ENCODE measurements at regions not wholly inside any gene's neighbourhood (a gene's known extent, or its start where the extent isn't known, plus 50 kb on each side); places are given as distances from the start of the nearest gene placed in this dataset.

DNA sequence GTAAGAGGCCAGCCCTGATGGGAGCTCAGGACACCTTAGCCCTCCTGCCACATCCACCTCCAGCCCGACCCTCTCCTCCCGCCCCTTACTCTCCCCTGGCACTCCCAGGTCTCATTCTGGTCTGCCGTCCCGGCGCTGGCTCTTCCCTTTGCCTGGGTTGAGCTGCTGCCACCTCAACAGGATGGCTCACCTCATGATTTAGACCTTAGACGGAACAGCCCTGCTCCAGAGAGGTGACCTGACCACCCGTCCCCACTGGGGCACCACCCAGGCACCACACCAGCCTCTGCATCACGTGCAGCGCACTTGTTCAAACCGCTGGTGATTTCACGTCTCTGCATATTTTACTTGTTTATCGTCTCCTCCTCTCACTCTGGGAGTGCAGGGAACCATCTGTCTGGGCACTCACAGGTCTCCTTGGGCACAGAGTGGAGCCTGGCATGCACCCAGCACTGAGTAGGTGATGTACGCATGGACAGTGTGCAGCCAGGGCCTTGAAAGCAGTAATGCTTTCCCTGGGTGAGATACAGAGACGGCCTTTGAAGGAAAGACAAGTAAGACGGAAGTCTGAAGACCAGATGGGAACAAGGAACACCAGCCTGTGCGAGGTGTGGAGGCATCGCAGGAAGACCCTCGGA lies 183.1 kb downstream of the KATNAL1 start:
- no peak overlapping the region for H3K9ac ChIP-seq (replicated peaks in 1 of 4; ENCODE audit: extremely low read depth in 1 of 4, low read depth in 3 of 4, low read length in 3 of 4)
- H2AK5ac ChIP-seq (ENCODE audit: low read depth, low read length) = no peak overlapping the region
- FAIRE-seq (no peak), DNase-seq (ENCODE audit: low read depth in 1 of 2, low spot score in 2 of 2) (no peak)
- H2BK120ac ChIP-seq (replicated peaks; ENCODE audit: low read depth, low read length) = no peak overlapping the region
- no peak overlapping the region for H3K4me2 ChIP-seq (ENCODE audit: insufficient read depth in 1 of 2, low read depth in 2 of 2, low read length in 2 of 2)
- H2BK20ac ChIP-seq (ENCODE audit: low read length) = no peak overlapping the region
- no peaks in the 10 kb centered on the region for H3K9me3 ChIP-seq (ENCODE audit: insufficient read depth in 2 of 2, low read depth in 1 of 2, low read length in 1 of 2)
- H2BK15ac ChIP-seq (ENCODE audit: low read length) = no peak overlapping the region
- ChIA-PET CTCF (ENCODE audit: partially characterized antibody) (interaction anchor here (1.7 to 4.9 kb wide), 2 partner anchors 8 to 28 kb away, joined by 3 to 38 read pairs; no protein-coding TSS in a partner anchor), POLR2A (ENCODE audit: partially characterized antibody) (no interaction called here)
- H3K18ac ChIP-seq (ENCODE audit: extremely low read depth, low read length) = no peak overlapping the region
- no peak overlapping the region for H3K4ac ChIP-seq (replicated peaks; ENCODE audit: insufficient read length, low read depth, low read length)
- H3K79me1 ChIP-seq (ENCODE audit: low read depth, low read length) = no peaks in the 10 kb centered on the region
- H2BK12ac ChIP-seq (ENCODE audit: low read depth, low read length) = no peak overlapping the region
- H4K5ac ChIP-seq (ENCODE audit: insufficient read length, low read depth, low read length) = no peak overlapping the region
- H3K4me1 ChIP-seq (replicated peaks in 1 of 4; ENCODE audit: control insufficient read depth in 3 of 4, insufficient read depth in 4 of 4, low read length in 3 of 4) = no peaks in the 10 kb centered on the region
- H3K23me2 ChIP-seq (ENCODE audit: low read depth, low read length) = no peaks in the 10 kb centered on the region; the same call in 1 of the 2 replicates
- no peaks in the 10 kb centered on the region for H4K20me1 ChIP-seq (replicated peaks in 1 of 2; ENCODE audit: control insufficient read depth in 1 of 2, insufficient read depth in 2 of 2, low read length in 2 of 2)
- no peak overlapping the region for H2AFZ ChIP-seq (ENCODE audit: low read length)
- no peak overlapping the region for H3K4me3 ChIP-seq (ENCODE audit: extremely low read depth in 1 of 4, insufficient read depth in 2 of 4, low read depth in 3 of 4, low read length in 4 of 4)
- H3K79me2 ChIP-seq (ENCODE audit: control insufficient read depth in 1 of 2, insufficient read depth in 2 of 2, low read length in 2 of 2) = no peaks in the 10 kb centered on the region
- no peaks in the 10 kb centered on the region; a peak in 1 of 8 replicates for H3K36me3 ChIP-seq (ENCODE audit: control insufficient read depth in 2 of 4, insufficient read depth in 4 of 4, low read length in 3 of 4)
- WGBS, 2 experiments (ENCODE audit: extremely low coverage in 1 of 2, insufficient coverage in 1 of 2, insufficient read length in 1 of 2, insufficient replicate concordance in 2 of 2, low coverage in 1 of 2, low lambda C conversion rate in 2 of 2, missing lambda C conversion rate in 1 of 2) = 82% methylated on average over 16 of the region's 18 CpGs; no CpG with 5 or more reads in 1 of the 2 experiments
- H3K27me3 ChIP-seq (replicated peaks in 1 of 4; ENCODE audit: control insufficient read depth in 3 of 4, extremely low read depth in 1 of 4, insufficient read depth in 3 of 4, low read length in 3 of 4) = peaks cover 0 to 2% (median 0%) of the 10 kb centered on the region in 4 experiments; a peak in 1 of 7 replicates
- H3K23ac ChIP-seq (ENCODE audit: insufficient read length) = no peak overlapping the region
- H4K8ac ChIP-seq (ENCODE audit: extremely low read depth, insufficient read depth, low read length) = no peak overlapping the region
- no peak overlapping the region for H3K27ac ChIP-seq (ENCODE audit: low read depth, low read length)
- H2BK5ac ChIP-seq (ENCODE audit: low read depth, low read length) = no peak overlapping the region
- no peak overlapping the region for H4K91ac ChIP-seq (replicated peaks; ENCODE audit: insufficient read length, low read length)
- H3K14ac ChIP-seq (ENCODE audit: insufficient read length) = no peak overlapping the region
- no peak overlapping the region for H3K56ac ChIP-seq (replicated peaks; ENCODE audit: insufficient read length, low read depth, low read length)
- no peak for TF ChIP-seq MAFK (IDR thresholded peaks at IDR 0.05; ENCODE audit: low read depth, low read length)
- TF ChIP-seq KDM1A (IDR thresholded peaks at IDR 0.05; ENCODE audit: borderline replicate concordance, low read length) = no peak
- no peak for TF ChIP-seq TAF7 (optimal IDR thresholded peaks at IDR 0.05; ENCODE audit: borderline replicate concordance, low read depth, low read length)
- TF ChIP-seq, protein P1, sequence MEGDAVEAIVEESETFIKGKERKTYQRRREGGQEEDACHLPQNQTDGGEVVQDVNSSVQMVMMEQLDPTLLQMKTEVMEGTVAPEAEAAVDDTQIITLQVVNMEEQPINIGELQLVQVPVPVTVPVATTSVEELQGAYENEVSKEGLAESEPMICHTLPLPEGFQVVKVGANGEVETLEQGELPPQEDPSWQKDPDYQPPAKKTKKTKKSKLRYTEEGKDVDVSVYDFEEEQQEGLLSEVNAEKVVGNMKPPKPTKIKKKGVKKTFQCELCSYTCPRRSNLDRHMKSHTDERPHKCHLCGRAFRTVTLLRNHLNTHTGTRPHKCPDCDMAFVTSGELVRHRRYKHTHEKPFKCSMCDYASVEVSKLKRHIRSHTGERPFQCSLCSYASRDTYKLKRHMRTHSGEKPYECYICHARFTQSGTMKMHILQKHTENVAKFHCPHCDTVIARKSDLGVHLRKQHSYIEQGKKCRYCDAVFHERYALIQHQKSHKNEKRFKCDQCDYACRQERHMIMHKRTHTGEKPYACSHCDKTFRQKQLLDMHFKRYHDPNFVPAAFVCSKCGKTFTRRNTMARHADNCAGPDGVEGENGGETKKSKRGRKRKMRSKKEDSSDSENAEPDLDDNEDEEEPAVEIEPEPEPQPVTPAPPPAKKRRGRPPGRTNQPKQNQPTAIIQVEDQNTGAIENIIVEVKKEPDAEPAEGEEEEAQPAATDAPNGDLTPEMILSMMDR (IDR thresholded peaks at IDR 0.05; ENCODE audit: control extremely low read depth in 1 of 3, insufficient read depth in 1 of 3, low read depth in 1 of 3, low read length in 3 of 3) = no peak
- no peak for TF ChIP-seq CHD2 (IDR thresholded peaks at IDR 0.05; ENCODE audit: low read length)
- TF ChIP-seq, protein P2, sequence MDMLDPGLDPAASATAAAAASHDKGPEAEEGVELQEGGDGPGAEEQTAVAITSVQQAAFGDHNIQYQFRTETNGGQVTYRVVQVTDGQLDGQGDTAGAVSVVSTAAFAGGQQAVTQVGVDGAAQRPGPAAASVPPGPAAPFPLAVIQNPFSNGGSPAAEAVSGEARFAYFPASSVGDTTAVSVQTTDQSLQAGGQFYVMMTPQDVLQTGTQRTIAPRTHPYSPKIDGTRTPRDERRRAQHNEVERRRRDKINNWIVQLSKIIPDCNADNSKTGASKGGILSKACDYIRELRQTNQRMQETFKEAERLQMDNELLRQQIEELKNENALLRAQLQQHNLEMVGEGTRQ (IDR thresholded peaks at IDR 0.05; ENCODE audit: low read length) = no peak
- TF ChIP-seq, protein P3, sequence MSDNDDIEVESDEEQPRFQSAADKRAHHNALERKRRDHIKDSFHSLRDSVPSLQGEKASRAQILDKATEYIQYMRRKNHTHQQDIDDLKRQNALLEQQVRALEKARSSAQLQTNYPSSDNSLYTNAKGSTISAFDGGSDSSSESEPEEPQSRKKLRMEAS (IDR thresholded peaks at IDR 0.05) = no peak
- no peak for TF ChIP-seq CEBPB (IDR thresholded peaks at IDR 0.05; ENCODE audit: low read depth, low read length)
- TF ChIP-seq EZH2 (IDR thresholded peaks at IDR 0.05; ENCODE audit: low read depth, low read length, severe bottlenecking) = no peak
